ENCODE measurements at regions not wholly inside any gene's neighbourhood (a gene's known extent, or its start where the extent isn't known, plus 50 kb on each side); places are given as distances from the start of the nearest gene placed in this dataset.

DNA sequence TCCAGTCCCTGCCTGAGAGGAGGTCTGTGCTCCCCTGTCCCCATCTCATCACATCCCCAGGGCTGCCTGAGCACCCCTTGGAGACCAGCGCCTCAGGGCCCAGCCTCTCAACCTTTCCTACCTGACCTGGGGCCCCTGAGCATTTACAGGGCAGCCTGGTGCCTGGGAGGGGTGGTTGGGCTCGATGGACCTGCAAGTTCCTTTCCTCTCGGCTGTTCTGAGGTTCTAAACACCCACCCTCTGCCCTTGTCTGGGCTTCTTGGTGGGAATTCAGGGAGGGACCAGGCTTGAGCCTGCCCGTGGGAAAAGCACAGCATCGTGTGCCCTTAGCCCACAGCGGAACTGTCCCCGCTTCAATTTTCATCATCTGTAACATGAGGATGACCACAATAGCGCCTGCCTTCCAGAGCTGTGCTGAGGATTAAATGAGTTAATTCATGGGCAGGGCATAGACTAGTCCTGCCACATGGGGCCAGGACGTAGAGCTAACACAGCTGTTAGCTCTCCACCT lies 91.0 kb upstream of the SH3PXD2B start:
- Mint-ChIP-seq H3K27me3 (ENCODE audit: unreplicated experiment) (peaks cover 7% of the 10 kb centered on the region), H3K9me3 (ENCODE audit: unreplicated experiment) (peaks cover 10% of the 10 kb centered on the region), H3K4me3 (ENCODE audit: unreplicated experiment) (no peak overlapping the region), H3K4me1 (ENCODE audit: low read depth, unreplicated experiment) (peaks cover 15% of the 10 kb centered on the region), H3K36me3 (ENCODE audit: unreplicated experiment) (peaks cover 4% of the 10 kb centered on the region), H3K27ac (ENCODE audit: unreplicated experiment) (no peak overlapping the region)
- DNase-seq: no peak
- TF ChIP-seq, protein P1, sequence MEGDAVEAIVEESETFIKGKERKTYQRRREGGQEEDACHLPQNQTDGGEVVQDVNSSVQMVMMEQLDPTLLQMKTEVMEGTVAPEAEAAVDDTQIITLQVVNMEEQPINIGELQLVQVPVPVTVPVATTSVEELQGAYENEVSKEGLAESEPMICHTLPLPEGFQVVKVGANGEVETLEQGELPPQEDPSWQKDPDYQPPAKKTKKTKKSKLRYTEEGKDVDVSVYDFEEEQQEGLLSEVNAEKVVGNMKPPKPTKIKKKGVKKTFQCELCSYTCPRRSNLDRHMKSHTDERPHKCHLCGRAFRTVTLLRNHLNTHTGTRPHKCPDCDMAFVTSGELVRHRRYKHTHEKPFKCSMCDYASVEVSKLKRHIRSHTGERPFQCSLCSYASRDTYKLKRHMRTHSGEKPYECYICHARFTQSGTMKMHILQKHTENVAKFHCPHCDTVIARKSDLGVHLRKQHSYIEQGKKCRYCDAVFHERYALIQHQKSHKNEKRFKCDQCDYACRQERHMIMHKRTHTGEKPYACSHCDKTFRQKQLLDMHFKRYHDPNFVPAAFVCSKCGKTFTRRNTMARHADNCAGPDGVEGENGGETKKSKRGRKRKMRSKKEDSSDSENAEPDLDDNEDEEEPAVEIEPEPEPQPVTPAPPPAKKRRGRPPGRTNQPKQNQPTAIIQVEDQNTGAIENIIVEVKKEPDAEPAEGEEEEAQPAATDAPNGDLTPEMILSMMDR (IDR thresholded peaks at IDR 0.05; ENCODE audit: partially characterized antibody, unreplicated experiment): no peak

DNA sequence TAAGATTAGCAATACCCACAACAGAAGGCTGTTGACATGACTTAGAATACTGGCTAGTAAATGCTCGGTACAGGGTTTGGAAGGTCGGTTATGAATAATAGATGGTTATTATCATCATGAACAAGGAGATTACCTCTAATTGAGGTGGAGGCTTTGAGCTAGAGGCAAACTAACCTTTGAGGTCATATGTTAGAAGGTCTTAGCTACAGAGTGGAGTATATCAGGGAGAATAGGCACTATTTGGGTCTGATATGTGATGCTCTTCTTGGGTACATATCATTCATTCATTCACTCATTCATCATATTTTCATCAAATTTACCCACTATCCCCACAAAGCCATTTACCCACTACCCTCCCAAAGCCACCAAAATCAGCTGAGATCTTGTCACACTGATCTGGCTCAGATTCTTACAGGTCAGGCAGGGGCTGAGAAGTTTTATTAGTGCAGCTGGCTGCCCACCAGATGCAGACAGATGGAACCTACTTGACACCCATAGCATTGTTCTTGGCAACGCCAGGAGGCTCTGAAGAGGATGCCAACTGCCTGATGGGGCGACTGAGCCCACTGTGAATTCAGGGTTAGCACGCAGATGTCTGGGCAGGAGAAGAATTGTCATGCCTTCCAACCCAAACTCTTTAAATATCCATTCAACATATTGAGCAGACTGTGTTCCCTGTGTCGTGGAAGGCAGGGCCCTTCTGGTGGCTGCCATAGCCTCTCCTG lies 90.2 kb upstream of the SH3PXD2B start:
- TF ChIP-seq, protein P1 (IDR thresholded peaks at IDR 0.05; ENCODE audit: partially characterized antibody, unreplicated experiment): no peak
- no peak overlapping the region for H3K27ac Mint-ChIP-seq (ENCODE audit: unreplicated experiment)
- H3K36me3 Mint-ChIP-seq (ENCODE audit: unreplicated experiment): peaks cover 4% of the 10 kb centered on the region
- no peak overlapping the region for H3K4me3 Mint-ChIP-seq (ENCODE audit: unreplicated experiment)
- H3K27me3 Mint-ChIP-seq (ENCODE audit: unreplicated experiment): peaks cover 5% of the 10 kb centered on the region
- peaks cover 15% of the 10 kb centered on the region for H3K4me1 Mint-ChIP-seq (ENCODE audit: low read depth, unreplicated experiment)
- no peak for DNase-seq
- H3K9me3 Mint-ChIP-seq (ENCODE audit: unreplicated experiment): peaks cover 10% of the 10 kb centered on the region

DNA sequence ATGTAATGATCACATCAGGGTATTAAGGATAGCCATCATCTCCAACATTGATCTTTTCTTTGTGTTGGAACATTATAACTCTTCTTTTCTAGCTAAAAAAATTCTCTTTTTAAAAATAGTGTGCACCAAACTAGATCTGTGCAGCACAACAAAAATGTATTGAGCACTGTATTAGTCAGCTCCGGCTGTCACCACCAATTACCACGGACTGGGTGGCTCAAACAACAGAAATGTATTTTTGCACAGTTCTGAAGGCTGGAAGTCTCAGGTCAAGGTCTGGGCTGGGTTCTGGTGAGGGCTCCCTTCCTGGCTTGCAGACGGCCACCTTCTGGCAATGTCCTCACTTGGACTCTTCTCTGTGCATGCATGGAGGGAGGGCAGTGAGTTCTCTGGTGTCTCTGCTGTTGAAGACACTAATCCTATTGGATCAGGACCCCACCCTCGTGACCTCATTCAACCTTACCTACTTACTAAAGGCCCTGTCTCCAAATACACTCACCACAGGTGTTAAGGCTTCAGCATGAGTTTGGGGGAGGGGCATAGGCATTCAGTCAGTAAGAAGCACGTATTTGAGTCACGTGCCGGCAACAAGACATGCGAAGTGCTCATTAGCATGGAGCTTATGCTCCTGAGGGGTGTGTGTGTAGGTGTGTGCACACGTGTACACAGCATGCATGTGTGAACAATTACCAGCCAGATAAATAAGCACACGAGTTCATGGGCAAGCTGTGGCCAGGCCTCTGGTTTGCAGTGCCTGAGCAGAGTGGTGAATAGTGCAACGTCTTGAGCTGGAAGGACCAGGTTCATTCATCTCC lies 89.4 kb upstream of the SH3PXD2B start:
- H3K4me1 Mint-ChIP-seq (ENCODE audit: low read depth, unreplicated experiment): peaks cover 15% of the 10 kb centered on the region
- H3K27me3 Mint-ChIP-seq (ENCODE audit: unreplicated experiment): peaks cover 5% of the 10 kb centered on the region
- no peak for DNase-seq
- TF ChIP-seq, protein P1 (IDR thresholded peaks at IDR 0.05; ENCODE audit: partially characterized antibody, unreplicated experiment): no peak
- peaks cover 4% of the 10 kb centered on the region for H3K36me3 Mint-ChIP-seq (ENCODE audit: unreplicated experiment)
- peaks cover 10% of the 10 kb centered on the region for H3K9me3 Mint-ChIP-seq (ENCODE audit: unreplicated experiment)
- H3K27ac Mint-ChIP-seq (ENCODE audit: unreplicated experiment): no peak overlapping the region
- H3K4me3 Mint-ChIP-seq (ENCODE audit: unreplicated experiment): no peak overlapping the region

DNA sequence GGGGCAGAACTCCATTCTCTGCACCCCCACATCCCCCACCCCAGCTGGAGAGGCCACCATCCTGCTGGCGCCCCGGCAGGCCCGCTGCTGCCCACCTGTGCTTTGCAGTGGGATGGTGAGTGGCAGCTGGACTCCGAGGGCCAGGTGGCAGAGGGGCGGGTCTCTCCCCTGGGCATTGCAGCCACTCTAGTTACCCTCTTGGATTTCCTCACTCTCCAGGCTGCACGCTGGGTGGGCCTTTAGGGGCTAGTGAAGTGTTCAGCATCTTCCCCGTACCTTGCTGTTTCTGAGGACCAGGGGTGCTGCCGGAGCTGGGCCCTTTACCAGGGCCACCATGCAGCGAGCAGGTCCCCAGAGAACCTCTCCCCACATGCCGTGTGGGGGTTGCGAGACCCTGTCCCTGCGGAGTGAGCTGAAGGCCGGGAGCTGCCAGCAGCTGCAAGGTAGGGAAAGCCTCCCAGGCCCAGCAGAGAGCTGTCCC lies 88.4 kb upstream of the SH3PXD2B start:
- TF ChIP-seq, protein P1 (IDR thresholded peaks at IDR 0.05; ENCODE audit: partially characterized antibody, unreplicated experiment): no peak
- peaks cover 5% of the 10 kb centered on the region for H3K27me3 Mint-ChIP-seq (ENCODE audit: unreplicated experiment)
- DNase-seq: peak; percentile 74
- H3K27ac Mint-ChIP-seq (ENCODE audit: unreplicated experiment): no peak overlapping the region
- H3K4me1 Mint-ChIP-seq (ENCODE audit: low read depth, unreplicated experiment): peaks cover 12% of the 10 kb centered on the region
- H3K9me3 Mint-ChIP-seq (ENCODE audit: unreplicated experiment): peaks cover 10% of the 10 kb centered on the region
- peaks cover 4% of the 10 kb centered on the region for H3K36me3 Mint-ChIP-seq (ENCODE audit: unreplicated experiment)
- no peak overlapping the region for H3K4me3 Mint-ChIP-seq (ENCODE audit: unreplicated experiment)
